ENCODE measurements at regions not wholly inside any gene's neighbourhood (a gene's known extent, or its start where the extent isn't known, plus 50 kb on each side); places are given as distances from the start of the nearest gene placed in this dataset.

DNA sequence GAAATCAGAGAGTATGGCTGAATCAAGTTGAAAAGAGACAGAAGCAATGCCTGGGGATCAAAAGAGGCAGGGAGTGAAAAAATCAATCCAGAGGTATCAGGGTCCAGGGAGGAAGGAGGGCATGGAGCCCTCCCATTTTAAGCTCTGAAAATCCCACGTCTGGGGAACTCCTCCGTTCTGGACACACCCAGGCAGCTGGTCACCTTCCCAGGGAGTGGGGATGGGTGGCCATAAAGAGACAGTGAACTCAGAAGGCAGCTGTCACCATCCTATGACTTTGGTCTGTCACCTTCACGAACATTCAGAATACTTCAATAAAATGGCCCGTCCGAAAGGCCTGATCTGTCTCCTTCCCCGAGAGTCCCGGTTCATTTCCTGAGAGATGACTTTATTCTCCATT is 71.6 kb downstream of the MAP1LC3B2 start:
- H2AFZ ChIP-seq: no peak overlapping the region
- TF ChIP-seq, protein P1, sequence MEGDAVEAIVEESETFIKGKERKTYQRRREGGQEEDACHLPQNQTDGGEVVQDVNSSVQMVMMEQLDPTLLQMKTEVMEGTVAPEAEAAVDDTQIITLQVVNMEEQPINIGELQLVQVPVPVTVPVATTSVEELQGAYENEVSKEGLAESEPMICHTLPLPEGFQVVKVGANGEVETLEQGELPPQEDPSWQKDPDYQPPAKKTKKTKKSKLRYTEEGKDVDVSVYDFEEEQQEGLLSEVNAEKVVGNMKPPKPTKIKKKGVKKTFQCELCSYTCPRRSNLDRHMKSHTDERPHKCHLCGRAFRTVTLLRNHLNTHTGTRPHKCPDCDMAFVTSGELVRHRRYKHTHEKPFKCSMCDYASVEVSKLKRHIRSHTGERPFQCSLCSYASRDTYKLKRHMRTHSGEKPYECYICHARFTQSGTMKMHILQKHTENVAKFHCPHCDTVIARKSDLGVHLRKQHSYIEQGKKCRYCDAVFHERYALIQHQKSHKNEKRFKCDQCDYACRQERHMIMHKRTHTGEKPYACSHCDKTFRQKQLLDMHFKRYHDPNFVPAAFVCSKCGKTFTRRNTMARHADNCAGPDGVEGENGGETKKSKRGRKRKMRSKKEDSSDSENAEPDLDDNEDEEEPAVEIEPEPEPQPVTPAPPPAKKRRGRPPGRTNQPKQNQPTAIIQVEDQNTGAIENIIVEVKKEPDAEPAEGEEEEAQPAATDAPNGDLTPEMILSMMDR (conservative IDR thresholded peaks at IDR 0.05): no peak
- no peak for TF ChIP-seq EZH2 (IDR thresholded peaks at IDR 0.05; ENCODE audit: low read depth)
- no peaks in the 10 kb centered on the region for H3K4me1 ChIP-seq (replicated peaks; ENCODE audit: insufficient read depth)
- POLR2A ChIA-PET (ENCODE audit: unreplicated experiment): no interaction called here
- no peaks in the 10 kb centered on the region; the same call in 1 of the 2 replicates for H4K20me1 ChIP-seq (ENCODE audit: insufficient read depth)
- no peaks in the 10 kb centered on the region for H3K79me2 ChIP-seq (ENCODE audit: low read depth)
- DNase-seq: no peak
- no peaks in the 10 kb centered on the region for H3K9me3 ChIP-seq (ENCODE audit: insufficient read depth, low read depth)
- no peak overlapping the region for H3K27ac ChIP-seq
- intact Hi-C loops (cut with micrococcal nuclease; ENCODE audit: unreplicated experiment): no loop called here
- no TSS peak for BruUV-seq (replicated peaks)
- no peaks in the 10 kb centered on the region for H3K9me2 ChIP-seq (ENCODE audit: insufficient read depth)
- no peak overlapping the region for H3K4me2 ChIP-seq
- H3K27me3 ChIP-seq (ENCODE audit: insufficient read depth, low read depth): no peaks in the 10 kb centered on the region
- no peaks in the 10 kb centered on the region for H3F3A ChIP-seq (ENCODE audit: insufficient read depth, low read depth)
- CTCF ChIA-PET: no interaction called here
- H3K36me3 ChIP-seq (ENCODE audit: low read depth): no peaks in the 10 kb centered on the region
- H3K4me3 ChIP-seq: no peak overlapping the region

GRCh38 chr12:116629480-116629879 is 70.3 kb downstream of the MAP1LC3B2 start:
- DNase-seq: no peak
- Histone ChIP-seq H3K4me3 (no peak overlapping the region), H4K20me1 (ENCODE audit: insufficient read depth) (no peaks in the 10 kb centered on the region; the same call in 1 of the 2 replicates), H3K79me2 (ENCODE audit: low read depth) (no peaks in the 10 kb centered on the region), H3K4me1 (replicated peaks; ENCODE audit: insufficient read depth) (no peaks in the 10 kb centered on the region), H3K27ac (no peak overlapping the region), H3K9me2 (ENCODE audit: insufficient read depth) (no peaks in the 10 kb centered on the region), H2AFZ (no peak overlapping the region), H3K27me3 (ENCODE audit: insufficient read depth, low read depth) (no peaks in the 10 kb centered on the region), H3K36me3 (ENCODE audit: low read depth) (no peaks in the 10 kb centered on the region), H3K9me3 (ENCODE audit: insufficient read depth, low read depth) (no peaks in the 10 kb centered on the region), H3F3A (ENCODE audit: insufficient read depth, low read depth) (no peaks in the 10 kb centered on the region), H3K4me2 (no peak overlapping the region)
- intact Hi-C loops (cut with micrococcal nuclease; ENCODE audit: unreplicated experiment): no loop called here
- POLR2A ChIA-PET (ENCODE audit: unreplicated experiment): no interaction called here
- BruUV-seq (replicated peaks): no TSS peak
- no peak for TF ChIP-seq EZH2 (IDR thresholded peaks at IDR 0.05; ENCODE audit: low read depth)
- TF ChIP-seq, protein P1 (conservative IDR thresholded peaks at IDR 0.05): no peak
- CTCF ChIA-PET: no interaction called here

DNA sequence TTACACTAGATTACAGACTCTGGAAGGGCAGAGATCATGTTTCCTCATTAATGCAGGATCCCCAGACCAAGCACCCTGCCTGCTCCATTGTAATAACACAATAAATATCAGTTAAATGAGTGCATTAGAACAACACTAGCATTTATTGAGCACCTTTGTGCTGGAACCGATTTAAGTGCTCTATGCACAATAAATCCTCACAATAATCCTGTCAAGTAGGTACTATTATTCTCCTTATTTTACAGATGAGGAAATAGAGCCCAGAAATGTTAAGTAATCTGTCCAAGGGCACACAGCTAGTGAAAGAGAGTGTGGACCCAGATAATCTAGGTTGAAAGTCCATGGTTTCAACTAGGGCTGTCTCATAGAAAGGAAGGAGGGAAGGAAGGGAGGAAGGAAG is 69.8 kb downstream of the MAP1LC3B2 start:
- Histone ChIP-seq H2AFZ (no peak overlapping the region), H3K79me2 (ENCODE audit: low read depth) (no peaks in the 10 kb centered on the region), H4K20me1 (ENCODE audit: insufficient read depth) (no peaks in the 10 kb centered on the region; the same call in 1 of the 2 replicates), H3K4me3 (no peak overlapping the region), H3K4me1 (replicated peaks; ENCODE audit: insufficient read depth) (no peaks in the 10 kb centered on the region), H3K9me2 (ENCODE audit: insufficient read depth) (no peaks in the 10 kb centered on the region), H3F3A (ENCODE audit: insufficient read depth, low read depth) (no peaks in the 10 kb centered on the region), H3K27me3 (ENCODE audit: insufficient read depth, low read depth) (no peaks in the 10 kb centered on the region), H3K36me3 (ENCODE audit: low read depth) (no peaks in the 10 kb centered on the region), H3K9me3 (ENCODE audit: insufficient read depth, low read depth) (no peaks in the 10 kb centered on the region), H3K4me2 (no peak overlapping the region), H3K27ac (no peak overlapping the region)
- intact Hi-C loops (cut with micrococcal nuclease; ENCODE audit: unreplicated experiment): no loop called here
- BruUV-seq (replicated peaks): no TSS peak
- TF ChIP-seq EZH2 (IDR thresholded peaks at IDR 0.05; ENCODE audit: low read depth): no peak
- TF ChIP-seq, protein P1 (conservative IDR thresholded peaks at IDR 0.05): no peak
- ChIA-PET POLR2A (ENCODE audit: unreplicated experiment) (no interaction called here), CTCF (no interaction called here)
- no peak for DNase-seq
